ENCODE measurements at regions not wholly inside any gene's neighbourhood (a gene's known extent, or its start where the extent isn't known, plus 50 kb on each side); places are given as distances from the start of the nearest gene placed in this dataset.

GRCh38 chrX:151099001-151099400 lies 77.4 kb upstream of the GPR50 start:
- no peak for TF ChIP-seq GATA3 (IDR thresholded peaks at IDR 0.05; ENCODE audit: borderline replicate concordance)
- no peak for TF ChIP-seq CTCF (IDR thresholded peaks at IDR 0.05)
- TF ChIP-seq RNF2 (IDR thresholded peaks at IDR 0.05; ENCODE audit: borderline replicate concordance, low read depth) = no peak
- no peak for TF ChIP-seq ZSCAN20 (CRISPR knock-in tag; IDR thresholded peaks at IDR 0.05)
- no peak for TF ChIP-seq E2F6 (IDR thresholded peaks at IDR 0.05; ENCODE audit: borderline replicate concordance, low read depth)
- TF ChIP-seq ZC3H11A (IDR thresholded peaks at IDR 0.05) = no peak
- no peak for TF ChIP-seq USF2 (IDR thresholded peaks at IDR 0.05)
- TF ChIP-seq POLR2A (IDR thresholded peaks at IDR 0.05; ENCODE audit: low read length) = no peak
- TF ChIP-seq RAD21 (conservative IDR thresholded peaks at IDR 0.05 in 1 of 2, IDR thresholded peaks at IDR 0.05 in 1 of 2) = no peak
- no peak for TF ChIP-seq BCL3 (IDR thresholded peaks at IDR 0.05)
- no peak for TF ChIP-seq EHF (CRISPR knock-in tag; IDR thresholded peaks at IDR 0.05)
- no peak for TF ChIP-seq MAFK (IDR thresholded peaks at IDR 0.05; ENCODE audit: partially characterized antibody)
- no peak for TF ChIP-seq EHMT2 (IDR thresholded peaks at IDR 0.05; ENCODE audit: low read depth)
